Stomach (tissue), 4 donors: ENCODE measurements at regions not wholly inside any gene's neighbourhood (a gene's known extent, or its start where the extent isn't known, plus 50 kb on each side); places are given as distances from the start of the nearest gene placed in this dataset.

ENCODE experiments used
- POLR2A ChIP-seq, 4 donors: fragments of 450-650 bp; IDR thresholded peaks; one replicate each; pipeline ENCODE4 v1.6.1; 2016; ENCODE audit warnings: antibody characterized with exemption in 4 of 4, control low read depth in 2 of 4, mild to moderate bottlenecking in 1 of 4, moderate library complexity in 1 of 4
- POLR2AphosphoS5 ChIP-seq, 3 donors: sonication (generic); formaldehyde crosslinking; IDR thresholded peaks; one replicate each; pipeline ENCODE4 v1.6.1; 2016; ENCODE audit warnings: antibody characterized with exemption in 3 of 3
- TF ChIP-seq, protein P1 (sequence below), 7 experiments: fragments of 450-650 bp in 4 of 7; fragments of 200-600 bp in 3 of 7; sonication (generic) in 3 of 7; IDR thresholded peaks; one replicate each; pipeline ENCODE4 v1.5.1; 2016 to 2019; ENCODE audit warnings: antibody characterized with exemption in 7 of 7, control low read depth in 2 of 7, mild to moderate bottlenecking in 1 of 7

DNA sequence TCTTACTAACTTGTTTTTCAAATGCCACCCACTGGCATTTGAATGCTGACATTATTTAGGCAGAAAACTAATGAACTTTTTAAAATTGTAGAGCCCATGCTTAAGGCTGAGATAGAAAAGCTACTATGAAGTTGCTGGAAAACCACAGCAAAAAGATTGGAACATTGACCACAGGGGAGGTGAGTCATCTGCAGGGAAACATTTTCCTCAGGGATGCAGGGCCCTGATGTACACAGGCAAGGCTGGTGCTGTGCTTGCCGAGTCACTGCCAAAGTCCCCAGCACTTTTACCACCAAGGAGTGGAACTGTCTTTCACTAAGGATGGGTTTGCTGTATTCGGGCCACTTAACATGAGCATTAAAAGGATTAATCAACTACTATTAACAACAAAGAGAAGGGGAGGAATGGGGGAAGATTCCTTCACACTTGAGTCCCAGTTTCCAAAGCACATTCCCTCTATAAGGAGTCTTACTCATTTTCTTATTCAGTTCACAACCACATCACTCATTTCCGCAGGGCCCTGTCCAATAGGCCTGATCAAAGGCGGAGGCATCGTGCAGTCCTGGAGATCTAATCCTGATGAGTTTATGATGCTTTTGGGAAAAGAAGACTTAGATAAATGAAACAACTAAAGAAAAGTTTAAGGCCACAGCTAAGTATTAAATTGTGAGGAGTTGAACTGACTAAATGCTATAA is 202.9 kb upstream of the NPY2R start:
- TF ChIP-seq, protein P1, sequence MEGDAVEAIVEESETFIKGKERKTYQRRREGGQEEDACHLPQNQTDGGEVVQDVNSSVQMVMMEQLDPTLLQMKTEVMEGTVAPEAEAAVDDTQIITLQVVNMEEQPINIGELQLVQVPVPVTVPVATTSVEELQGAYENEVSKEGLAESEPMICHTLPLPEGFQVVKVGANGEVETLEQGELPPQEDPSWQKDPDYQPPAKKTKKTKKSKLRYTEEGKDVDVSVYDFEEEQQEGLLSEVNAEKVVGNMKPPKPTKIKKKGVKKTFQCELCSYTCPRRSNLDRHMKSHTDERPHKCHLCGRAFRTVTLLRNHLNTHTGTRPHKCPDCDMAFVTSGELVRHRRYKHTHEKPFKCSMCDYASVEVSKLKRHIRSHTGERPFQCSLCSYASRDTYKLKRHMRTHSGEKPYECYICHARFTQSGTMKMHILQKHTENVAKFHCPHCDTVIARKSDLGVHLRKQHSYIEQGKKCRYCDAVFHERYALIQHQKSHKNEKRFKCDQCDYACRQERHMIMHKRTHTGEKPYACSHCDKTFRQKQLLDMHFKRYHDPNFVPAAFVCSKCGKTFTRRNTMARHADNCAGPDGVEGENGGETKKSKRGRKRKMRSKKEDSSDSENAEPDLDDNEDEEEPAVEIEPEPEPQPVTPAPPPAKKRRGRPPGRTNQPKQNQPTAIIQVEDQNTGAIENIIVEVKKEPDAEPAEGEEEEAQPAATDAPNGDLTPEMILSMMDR (IDR thresholded peaks at IDR 0.05) = no peak
- TF ChIP-seq POLR2AphosphoS5 (IDR thresholded peaks at IDR 0.05) = no peak
- no peak for TF ChIP-seq POLR2A (IDR thresholded peaks at IDR 0.05)
